ENCODE measurements at regions not wholly inside any gene's neighbourhood (a gene's known extent, or its start where the extent isn't known, plus 50 kb on each side); places are given as distances from the start of the nearest gene placed in this dataset.

GRCh38 chr14:104248203-104249055, 110.0 kb downstream of the KIF26A start:
- no peak overlapping the region for H2AFZ ChIP-seq (ENCODE audit: low read length)
- no peaks in the 10 kb centered on the region for H3K9me3 ChIP-seq (ENCODE audit: low read depth, low read length)
- H4K20me1 ChIP-seq (ENCODE audit: insufficient read depth, low read length), result no peaks in the 10 kb centered on the region
- H3K4me1 ChIP-seq (ENCODE audit: insufficient read depth, low read length), result no peaks in the 10 kb centered on the region
- no peaks in the 10 kb centered on the region for H3K27me3 ChIP-seq (ENCODE audit: insufficient read depth, low read length)
- no peak overlapping the region for H3K27ac ChIP-seq (ENCODE audit: low read depth, low read length)
- H3K36me3 ChIP-seq (ENCODE audit: insufficient read depth, low read length), result no peaks in the 10 kb centered on the region
- TF ChIP-seq CTCF (IDR thresholded peaks at IDR 0.05; ENCODE audit: extremely low read depth, low read depth, low read length), result no peak
- no peaks in the 10 kb centered on the region for H3K79me2 ChIP-seq (ENCODE audit: insufficient read depth, low read length)
- no peak overlapping the region for H3K4me3 ChIP-seq (ENCODE audit: insufficient read depth, low read length)
- no peak overlapping the region for H3K4me2 ChIP-seq (ENCODE audit: insufficient read depth, low read length)
- peak; percentile 55 for DNase-seq (ENCODE audit: insufficient read length, low spot score, missing footprints)

GRCh38 chr14:104249089-104249488, 110.7 kb downstream of the KIF26A start:
- Histone ChIP-seq H3K27ac (ENCODE audit: low read depth, low read length) (no peak overlapping the region), H2AFZ (ENCODE audit: low read length) (no peak overlapping the region), H3K4me1 (ENCODE audit: insufficient read depth, low read length) (no peaks in the 10 kb centered on the region), H3K4me2 (ENCODE audit: insufficient read depth, low read length) (no peak overlapping the region), H4K20me1 (ENCODE audit: insufficient read depth, low read length) (no peaks in the 10 kb centered on the region), H3K27me3 (ENCODE audit: insufficient read depth, low read length) (no peaks in the 10 kb centered on the region), H3K79me2 (ENCODE audit: insufficient read depth, low read length) (no peaks in the 10 kb centered on the region), H3K9me3 (ENCODE audit: low read depth, low read length) (no peaks in the 10 kb centered on the region), H3K4me3 (ENCODE audit: insufficient read depth, low read length) (no peak overlapping the region), H3K36me3 (ENCODE audit: insufficient read depth, low read length) (no peaks in the 10 kb centered on the region)
- no peak for TF ChIP-seq CTCF (IDR thresholded peaks at IDR 0.05; ENCODE audit: extremely low read depth, low read depth, low read length)
- peak; percentile 48 for DNase-seq (ENCODE audit: insufficient read length, low spot score, missing footprints)

- Histone ChIP-seq H3K27me3 (ENCODE audit: insufficient read depth, low read length) (no peaks in the 10 kb centered on the region), H4K20me1 (ENCODE audit: insufficient read depth, low read length) (no peaks in the 10 kb centered on the region), H3K9me3 (ENCODE audit: low read depth, low read length) (no peaks in the 10 kb centered on the region), H3K27ac (ENCODE audit: low read depth, low read length) (no peak overlapping the region), H2AFZ (ENCODE audit: low read length) (no peak overlapping the region), H3K4me2 (ENCODE audit: insufficient read depth, low read length) (no peak overlapping the region), H3K4me1 (ENCODE audit: insufficient read depth, low read length) (no peaks in the 10 kb centered on the region), H3K4me3 (ENCODE audit: insufficient read depth, low read length) (no peak overlapping the region), H3K36me3 (ENCODE audit: insufficient read depth, low read length) (no peaks in the 10 kb centered on the region), H3K79me2 (ENCODE audit: insufficient read depth, low read length) (no peaks in the 10 kb centered on the region)
- DNase-seq (ENCODE audit: insufficient read length, low spot score, missing footprints), result no peak
- no peak for TF ChIP-seq CTCF (IDR thresholded peaks at IDR 0.05; ENCODE audit: extremely low read depth, low read depth, low read length)
Observed at GRCh38 chr14:104249706-104250105, 111.3 kb downstream of the KIF26A start.

- peak; percentile 19 for DNase-seq (ENCODE audit: insufficient read length, low spot score, missing footprints)
- H3K9me3 ChIP-seq (ENCODE audit: low read depth, low read length), result no peaks in the 10 kb centered on the region
- TF ChIP-seq CTCF (IDR thresholded peaks at IDR 0.05; ENCODE audit: extremely low read depth, low read depth, low read length), result no peak
Observed at GRCh38 chr14:104250175-104250574, 111.8 kb downstream of the KIF26A start.

More at GRCh38 chr14:104250175-104250574, 111.8 kb downstream of the KIF26A start:
- Histone ChIP-seq H2AFZ (ENCODE audit: low read length) (no peak overlapping the region), H3K27me3 (ENCODE audit: insufficient read depth, low read length) (no peaks in the 10 kb centered on the region), H3K27ac (ENCODE audit: low read depth, low read length) (no peak overlapping the region), H3K4me3 (ENCODE audit: insufficient read depth, low read length) (no peak overlapping the region), H3K4me1 (ENCODE audit: insufficient read depth, low read length) (no peaks in the 10 kb centered on the region), H3K79me2 (ENCODE audit: insufficient read depth, low read length) (no peaks in the 10 kb centered on the region), H4K20me1 (ENCODE audit: insufficient read depth, low read length) (no peaks in the 10 kb centered on the region), H3K4me2 (ENCODE audit: insufficient read depth, low read length) (no peak overlapping the region), H3K36me3 (ENCODE audit: insufficient read depth, low read length) (no peaks in the 10 kb centered on the region)
